BJ (cell line): ENCODE measurements at regions not wholly inside any gene's neighbourhood (a gene's known extent, or its start where the extent isn't known, plus 50 kb on each side); places are given as distances from the start of the nearest gene placed in this dataset.

ENCODE experiments used
- CTCF ChIA-PET: fragments of 350-600 bp; formaldehyde crosslinking; extraction: SDS; loops from one replicate; lab custom pipeline; 2021; ENCODE audit warnings: antibody characterized with exemption, inconsistent platforms; lab: Yijun Ruan, JAX
- POLR2A ChIA-PET: fragments of 300-600 bp; sonication (Branson Sonifier 250); formaldehyde crosslinking; extraction: SDS; loops from one replicate; lab custom pipeline; 2021; ENCODE audit warnings: antibody characterized with exemption; lab: Charles Lee
- DNase-seq: peaks from one replicate; pipeline ENCODE4 v3.0.0-alpha.2; 2011; ENCODE audit warnings: low read depth
- H3K27me3 ChIP-seq: 2 replicates; pipeline ENCODE4 v1.6.0; 2011; ENCODE audit warnings: low read length; ENCODE audit not compliant: control insufficient read depth, insufficient read depth
- H3K36me3 ChIP-seq: 2 replicates; pipeline ENCODE4 v1.5.1; 2011; ENCODE audit warnings: low read length; ENCODE audit not compliant: control insufficient read depth, insufficient read depth
- H3K4me3 ChIP-seq: 2 replicates; pipeline ENCODE4 v1.5.1; 2011; ENCODE audit warnings: low read depth, mild to moderate bottlenecking, control low read depth, low read length
- CTCF ChIP-seq: IDR thresholded peaks from 2 replicates; pipeline ENCODE4 v1.5.1; 2011; ENCODE audit warnings: low read depth, mild to moderate bottlenecking, control low read depth, inconsistent platforms, low read length, moderate library complexity; ENCODE audit not compliant: insufficient read depth

- ChIA-PET CTCF (no interaction called here), POLR2A (no interaction called here)
- no peak overlapping the region for H3K4me3 ChIP-seq
Observed at GRCh38 chr20:16970776-16971175, 222.6 kb downstream of the OTOR start.

GRCh38 chr20:16974080-16974854 lies 226.1 kb downstream of the OTOR start:
- Histone ChIP-seq H3K27me3 (no peaks in the 10 kb centered on the region), H3K36me3 (no peaks in the 10 kb centered on the region), H3K4me3 (no peak overlapping the region)
- TF ChIP-seq CTCF: no peak
- DNase-seq: no peak
- CTCF ChIA-PET: no interaction called here
- POLR2A ChIA-PET: no interaction called here

More at GRCh38 chr20:16970776-16971175, 222.6 kb downstream of the OTOR start:
- Histone ChIP-seq H3K27me3 (no peaks in the 10 kb centered on the region), H3K36me3 (no peaks in the 10 kb centered on the region)
- no peak for DNase-seq
- TF ChIP-seq CTCF: no peak

- no peak overlapping the region for H3K4me3 ChIP-seq
- POLR2A ChIA-PET: no interaction called here
Observed at GRCh38 chr20:16974855-16975162, 226.7 kb downstream of the OTOR start.

GRCh38 chr20:16975682-16976081 lies 227.5 kb downstream of the OTOR start:
- no peak overlapping the region for H3K4me3 ChIP-seq
- H3K36me3 ChIP-seq: no peaks in the 10 kb centered on the region
- DNase-seq: no peak
- ChIA-PET POLR2A (no interaction called here), CTCF (no interaction called here)
- TF ChIP-seq CTCF: no peak
- no peaks in the 10 kb centered on the region for H3K27me3 ChIP-seq

More at GRCh38 chr20:16974855-16975162, 226.7 kb downstream of the OTOR start:
- H3K27me3 ChIP-seq: no peaks in the 10 kb centered on the region
- DNase-seq: no peak
- H3K36me3 ChIP-seq: no peaks in the 10 kb centered on the region
- TF ChIP-seq CTCF: no peak
- CTCF ChIA-PET: no interaction called here

- Histone ChIP-seq H3K4me3 (no peak overlapping the region), H3K36me3 (no peaks in the 10 kb centered on the region), H3K27me3 (no peaks in the 10 kb centered on the region)
- CTCF ChIA-PET: no interaction called here
- no peak for TF ChIP-seq CTCF
- POLR2A ChIA-PET: no interaction called here
- DNase-seq: no peak
Observed at GRCh38 chr20:16978497-16978896, 230.3 kb downstream of the OTOR start.
